Smooth muscle cell of the brain vasculature (primary cell): ENCODE measurements at regions not wholly inside any gene's neighbourhood (a gene's known extent, or its start where the extent isn't known, plus 50 kb on each side); places are given as distances from the start of the nearest gene placed in this dataset.

ENCODE experiments used
- DNase-seq: peaks from one replicate; pipeline ENCODE4 v3.0.0-alpha.2; 2012; ENCODE audit warnings: low read depth, low spot score

- DNase-seq, result no peak
These were observed 391.7 kb upstream of the SALL3 start for GRCh38 chr18:78587626-78588600.

GRCh38 chr18:78589916-78590437 is 389.6 kb upstream of the SALL3 start:
- no peak for DNase-seq

GRCh38 chr18:78595453-78595852 is 384.2 kb upstream of the SALL3 start:
- DNase-seq, result no peak

GRCh38 chr18:78595924-78596573 is 383.6 kb upstream of the SALL3 start:
- no peak for DNase-seq

GRCh38 chr18:78596794-78597345 is 382.7 kb upstream of the SALL3 start:
- DNase-seq, result no peak

- DNase-seq, result no peak
These were observed 378.3 kb upstream of the SALL3 start for GRCh38 chr18:78601349-78601748.

GRCh38 chr18:78601923-78602322 is 377.7 kb upstream of the SALL3 start:
- no peak for DNase-seq

GRCh38 chr18:78602430-78602829 is 377.2 kb upstream of the SALL3 start:
- no peak for DNase-seq

- no peak for DNase-seq
These were observed 376.3 kb upstream of the SALL3 start for GRCh38 chr18:78603102-78603983.

GRCh38 chr18:78605255-78605654 is 374.4 kb upstream of the SALL3 start:
- DNase-seq, result no peak

GRCh38 chr18:78607221-78607620 is 372.4 kb upstream of the SALL3 start:
- DNase-seq, result no peak

- DNase-seq, result no peak
These were observed 371.8 kb upstream of the SALL3 start for GRCh38 chr18:78607784-78608183.

- DNase-seq, result no peak
These were observed 369.4 kb upstream of the SALL3 start for GRCh38 chr18:78610179-78610578.

GRCh38 chr18:78611201-78611800 is 368.3 kb upstream of the SALL3 start:
- DNase-seq, result no peak

GRCh38 chr18:78611869-78612268 is 367.7 kb upstream of the SALL3 start:
- DNase-seq, result no peak

- DNase-seq, result no peak
These were observed 367.3 kb upstream of the SALL3 start for GRCh38 chr18:78612318-78612717.

- DNase-seq, result no peak
These were observed 366.8 kb upstream of the SALL3 start for GRCh38 chr18:78612801-78613200.

- DNase-seq, result no peak
These were observed 360.9 kb upstream of the SALL3 start for GRCh38 chr18:78618726-78619125.

- DNase-seq, result no peak
These were observed 359.8 kb upstream of the SALL3 start for GRCh38 chr18:78619854-78620253.

- DNase-seq, result no peak
These were observed 359.3 kb upstream of the SALL3 start for GRCh38 chr18:78620326-78620725.
